Natural killer cell treated with Interleukin-12 subunit alpha and Interleukin-12 subunit beta and Interleukin-15 and Interleukin-18, amount 100 ng/mL, for 72 hours (primary cell): ENCODE measurements at regions not wholly inside any gene's neighbourhood (a gene's known extent, or its start where the extent isn't known, plus 50 kb on each side); places are given as distances from the start of the nearest gene placed in this dataset.

Experiments used
- ATAC-seq, 2 donors: fragments of 150-1000 bp; cut with Tn5 transposase in 1 of 2; sonication (Bioruptor Pico), chemical (Tn5 transposase) in 1 of 2; 2 replicates each; pipeline ENCODE4 v1.10.0; 2021
- DNase-seq: peaks from one replicate; pipeline ENCODE4 v3.0.0; 2022; ENCODE audit warnings: low spot score
- H3K27ac Mint-ChIP-seq, 2 donors: 1 replicate in 1 of 2; 2 replicates in 1 of 2; pipeline ENCODE4 v1.8.0; 2022; ENCODE audit warnings: mixed read lengths in 2 of 2, mild to moderate bottlenecking in 1 of 2, moderate library complexity in 1 of 2
- H3K27me3 Mint-ChIP-seq, 2 donors: 1 replicate in 1 of 2; 2 replicates in 1 of 2; pipeline ENCODE4 v1.8.0; 2022; ENCODE audit warnings: mixed read lengths in 2 of 2
- H3K36me3 Mint-ChIP-seq: one replicate; pipeline ENCODE4 v1.8.0; 2022; ENCODE audit warnings: mixed read lengths
- H3K4me1 Mint-ChIP-seq, 2 donors: 1 replicate in 1 of 2; 2 replicates in 1 of 2; pipeline ENCODE4 v1.8.0; 2022; ENCODE audit warnings: low read depth in 2 of 2, mixed read lengths in 2 of 2, mild to moderate bottlenecking in 1 of 2
- H3K4me3 Mint-ChIP-seq: one replicate; pipeline ENCODE4 v1.8.0; 2022; ENCODE audit warnings: mixed read lengths
- H3K9me3 Mint-ChIP-seq: 2 replicates; pipeline ENCODE4 v1.8.0; 2022; ENCODE audit warnings: mixed read lengths

DNA sequence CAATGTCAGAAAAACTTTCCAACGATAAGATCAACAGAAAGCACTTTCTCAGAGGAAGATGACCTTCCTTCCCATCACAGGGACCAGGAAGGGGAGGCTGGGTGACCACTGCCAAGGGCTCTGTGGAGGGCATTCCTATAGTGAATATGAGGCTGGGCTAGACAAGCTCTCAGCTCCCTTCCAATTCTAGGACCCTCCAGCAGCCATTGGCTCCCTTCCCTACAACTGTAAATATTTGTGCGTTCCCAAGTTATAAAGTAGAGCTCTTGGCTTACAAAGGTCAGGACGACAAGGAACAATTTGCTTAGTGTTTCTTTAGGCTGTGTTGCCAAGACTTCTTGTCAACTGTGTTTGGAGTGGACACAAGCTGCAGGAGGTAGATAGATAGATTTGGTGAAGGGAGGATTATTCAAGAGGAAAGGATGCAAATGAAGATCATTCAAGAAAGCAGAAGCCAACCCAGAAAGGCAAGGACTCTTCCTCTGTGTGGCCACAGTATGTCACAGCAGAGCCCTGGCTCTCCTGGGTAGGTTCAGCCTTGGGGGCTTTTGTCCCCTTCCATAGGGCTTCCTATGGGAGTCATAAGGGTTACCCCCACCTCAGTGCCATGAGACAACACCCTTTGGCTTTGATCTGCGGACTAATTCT, 223.6 kb upstream of the TLE3 start:
- peaks cover 51 to 57% of the 10 kb centered on the region in 2 donors for H3K27me3 Mint-ChIP-seq

DNA sequence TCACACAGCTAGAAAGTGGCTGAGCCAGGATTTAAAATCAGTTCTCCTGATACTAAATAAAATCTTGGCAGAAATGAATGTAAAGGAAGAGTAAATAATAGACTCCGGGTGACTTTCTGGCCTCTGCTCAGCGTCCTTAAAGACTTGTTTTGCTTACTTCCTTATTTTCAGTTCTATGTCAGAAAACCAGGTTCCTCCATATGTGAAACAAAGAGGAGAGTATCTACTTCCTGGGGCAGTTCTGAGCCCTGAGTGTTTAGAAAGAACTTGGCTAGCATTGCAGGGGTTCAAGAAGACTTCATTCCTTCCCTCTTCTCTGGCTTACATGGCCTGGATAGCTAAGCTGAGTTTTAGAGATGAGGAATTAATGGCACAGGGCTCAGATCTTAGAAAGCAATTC, 222.8 kb upstream of the TLE3 start:
- Mint-ChIP-seq H3K9me3 (no peaks in the 10 kb centered on the region), H3K27me3 (peaks cover 48 to 59% of the 10 kb centered on the region in 2 donors), H3K36me3 (no peaks in the 10 kb centered on the region), H3K27ac (no peak overlapping the region), H3K4me3 (no peak overlapping the region), H3K4me1 (no peaks in the 10 kb centered on the region)
- DNase-seq (no peak), ATAC-seq (no peak)

More for the DNA sequence above, 223.6 kb upstream of the TLE3 start:
- Mint-ChIP-seq H3K4me1 (no peaks in the 10 kb centered on the region), H3K4me3 (no peak overlapping the region), H3K9me3 (no peaks in the 10 kb centered on the region), H3K27ac (no peak overlapping the region), H3K36me3 (no peaks in the 10 kb centered on the region)
- ATAC-seq (peak in 1 of 2 donors; percentile 34), DNase-seq (no peak)

DNA sequence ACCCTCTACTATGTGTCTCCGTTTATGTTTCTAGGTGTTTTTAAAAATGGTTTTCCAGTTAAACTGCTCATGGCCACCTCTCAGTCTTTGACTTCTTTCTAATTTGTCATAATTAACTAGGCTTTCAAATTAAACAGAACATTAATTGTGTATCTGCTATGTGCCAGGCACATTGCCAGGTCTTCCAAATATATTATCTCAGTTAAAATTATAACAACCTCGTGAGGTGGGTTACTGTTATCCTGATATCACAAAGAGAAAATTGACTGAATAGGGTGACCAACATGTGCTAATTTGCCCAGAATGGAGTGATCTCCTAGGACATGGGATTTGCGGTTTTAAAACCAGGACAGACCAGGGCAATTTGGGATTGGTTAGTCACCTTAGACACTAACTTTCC, 222.4 kb upstream of the TLE3 start:
- H3K4me3 Mint-ChIP-seq, result no peak overlapping the region
- no peaks in the 10 kb centered on the region for H3K4me1 Mint-ChIP-seq
- H3K27me3 Mint-ChIP-seq, result peaks cover 44 to 59% of the 10 kb centered on the region in 2 donors
- no peak overlapping the region for H3K27ac Mint-ChIP-seq
- no peaks in the 10 kb centered on the region for H3K9me3 Mint-ChIP-seq
- H3K36me3 Mint-ChIP-seq, result no peaks in the 10 kb centered on the region
- ATAC-seq (no peak), DNase-seq (no peak)

DNA sequence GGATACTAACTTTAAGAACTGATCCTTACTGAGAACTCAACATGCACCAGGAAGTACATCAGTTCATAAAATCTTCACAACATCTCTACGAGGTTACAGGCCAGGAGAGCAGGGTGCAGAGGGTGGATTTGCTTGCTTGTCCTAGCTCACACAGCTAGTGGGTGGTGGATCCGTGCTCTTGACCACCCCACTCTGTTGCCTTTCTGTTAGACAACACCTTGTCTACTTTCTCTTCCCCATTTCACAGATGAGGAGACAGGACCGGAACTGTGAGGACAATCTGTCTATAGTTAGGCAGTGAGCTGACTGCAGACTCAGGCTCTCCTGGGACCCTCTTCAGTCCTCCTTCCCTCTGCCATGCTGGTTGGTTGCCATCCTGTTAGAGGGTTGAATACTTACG, 221.7 kb upstream of the TLE3 start:
- ATAC-seq (no peak), DNase-seq (no peak)
- H3K36me3 Mint-ChIP-seq, result no peaks in the 10 kb centered on the region
- no peaks in the 10 kb centered on the region for H3K4me1 Mint-ChIP-seq
- H3K9me3 Mint-ChIP-seq, result no peaks in the 10 kb centered on the region
- no peak overlapping the region for H3K4me3 Mint-ChIP-seq
- H3K27me3 Mint-ChIP-seq, result peaks cover 43 to 59% of the 10 kb centered on the region in 2 donors
- H3K27ac Mint-ChIP-seq, result no peak overlapping the region

DNA sequence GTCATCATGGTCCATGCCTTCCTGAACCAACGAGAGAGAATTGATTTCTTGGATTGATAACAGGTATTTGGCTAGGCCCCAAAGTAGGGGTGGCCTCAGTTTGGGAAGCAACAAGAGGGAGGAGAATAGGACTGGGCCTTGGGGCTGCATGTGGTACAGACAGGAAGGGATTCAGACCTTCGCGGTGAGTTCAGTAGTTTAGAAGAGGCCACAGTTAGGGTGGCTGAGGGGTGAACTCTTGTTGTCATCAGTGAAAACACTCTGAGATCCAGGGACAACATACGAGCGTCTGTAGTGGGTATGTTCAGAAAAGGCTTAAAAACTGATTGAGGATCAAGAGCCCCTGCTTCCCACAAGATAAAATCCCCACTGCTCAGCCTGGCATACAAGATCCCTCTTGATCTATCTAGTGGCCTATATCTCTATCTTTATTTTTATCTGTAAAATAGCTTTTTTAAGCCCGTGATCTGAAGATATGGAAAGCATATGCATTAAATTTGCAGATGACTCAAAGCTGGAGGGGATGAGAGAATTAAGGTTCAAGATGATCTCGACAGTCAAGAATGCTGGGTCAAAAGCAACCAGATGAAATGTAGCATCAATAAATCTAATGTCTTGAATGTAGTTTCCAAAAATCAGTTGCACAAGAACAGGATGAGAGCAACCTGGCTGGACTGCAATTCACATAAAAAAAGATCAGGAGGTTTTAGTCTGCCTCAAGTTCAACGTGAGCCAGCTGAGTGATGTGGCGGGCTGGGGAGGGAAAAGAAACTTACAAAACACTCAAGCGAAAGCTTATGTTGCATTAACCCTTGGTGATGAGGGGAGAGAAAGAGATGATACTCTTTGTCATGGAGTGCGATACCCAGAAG, 221.1 kb upstream of the TLE3 start:
- H3K27me3 Mint-ChIP-seq, result peaks cover 43 to 59% of the 10 kb centered on the region in 2 donors
- H3K4me3 Mint-ChIP-seq, result no peak overlapping the region
- no peaks in the 10 kb centered on the region for H3K4me1 Mint-ChIP-seq
- ATAC-seq, result no peak
- no peak for DNase-seq
- no peak overlapping the region for H3K27ac Mint-ChIP-seq
- no peaks in the 10 kb centered on the region for H3K9me3 Mint-ChIP-seq
- no peaks in the 10 kb centered on the region for H3K36me3 Mint-ChIP-seq

DNA sequence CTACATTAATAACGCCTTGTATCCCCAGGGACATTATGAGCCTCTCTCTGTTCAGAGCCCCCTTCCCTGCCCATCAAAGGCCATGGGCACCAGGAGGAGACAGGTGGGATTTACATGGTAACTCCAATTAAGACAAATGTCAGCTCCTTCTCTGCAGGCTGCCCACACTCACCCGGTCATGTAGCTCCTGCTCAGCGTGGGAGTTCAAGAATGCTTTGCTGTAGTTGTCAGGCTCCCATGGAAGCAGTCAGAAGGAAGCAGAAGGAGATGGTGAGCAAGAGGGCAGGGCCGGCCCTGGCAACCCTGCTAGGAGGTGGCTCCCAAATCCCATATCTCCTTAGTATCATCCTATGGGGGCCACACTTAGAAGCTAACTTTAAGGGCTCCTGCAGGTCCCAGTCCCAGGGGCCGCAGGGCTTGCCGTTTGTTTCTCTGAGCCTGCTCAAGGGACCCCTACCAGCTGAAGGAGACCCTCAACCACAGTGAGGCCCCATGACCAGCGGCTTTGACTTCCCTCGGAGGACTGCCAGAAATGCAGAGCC, 218.4 kb upstream of the TLE3 start:
- Mint-ChIP-seq H3K27ac (peak overlapping the region in 1 of 2 donors; percentile 8), H3K9me3 (no peaks in the 10 kb centered on the region), H3K4me3 (no peak overlapping the region), H3K27me3 (peaks cover 40 to 48% of the 10 kb centered on the region in 2 donors), H3K4me1 (no peaks in the 10 kb centered on the region), H3K36me3 (no peaks in the 10 kb centered on the region)
- DNase-seq (no peak), ATAC-seq (no peak)

DNA sequence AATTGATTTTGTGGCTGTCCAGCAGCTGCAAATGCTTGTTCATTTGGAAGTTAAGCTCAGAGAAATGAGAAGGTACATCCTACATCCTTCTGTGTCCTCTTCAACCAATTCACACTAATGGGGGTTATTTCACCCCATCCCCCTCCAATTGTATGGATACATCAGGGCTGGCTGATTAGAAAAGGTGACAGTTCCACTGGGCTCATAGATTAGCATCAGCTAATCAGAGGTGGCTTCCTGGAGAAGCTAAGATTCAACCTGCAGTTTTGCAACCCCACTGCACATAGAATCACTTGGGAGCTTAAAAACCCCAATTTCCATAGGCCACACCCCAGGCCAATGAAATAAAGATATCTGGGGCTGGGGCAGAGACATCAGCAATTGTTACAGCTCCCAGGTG, 217.7 kb upstream of the TLE3 start:
- DNase-seq (no peak), ATAC-seq (no peak)
- no peak overlapping the region for H3K27ac Mint-ChIP-seq
- H3K27me3 Mint-ChIP-seq, result peaks cover 41% of the 10 kb centered on the region in 2 donors
- H3K9me3 Mint-ChIP-seq, result no peaks in the 10 kb centered on the region
- no peak overlapping the region for H3K4me3 Mint-ChIP-seq
- no peaks in the 10 kb centered on the region for H3K4me1 Mint-ChIP-seq
- H3K36me3 Mint-ChIP-seq, result no peaks in the 10 kb centered on the region

DNA sequence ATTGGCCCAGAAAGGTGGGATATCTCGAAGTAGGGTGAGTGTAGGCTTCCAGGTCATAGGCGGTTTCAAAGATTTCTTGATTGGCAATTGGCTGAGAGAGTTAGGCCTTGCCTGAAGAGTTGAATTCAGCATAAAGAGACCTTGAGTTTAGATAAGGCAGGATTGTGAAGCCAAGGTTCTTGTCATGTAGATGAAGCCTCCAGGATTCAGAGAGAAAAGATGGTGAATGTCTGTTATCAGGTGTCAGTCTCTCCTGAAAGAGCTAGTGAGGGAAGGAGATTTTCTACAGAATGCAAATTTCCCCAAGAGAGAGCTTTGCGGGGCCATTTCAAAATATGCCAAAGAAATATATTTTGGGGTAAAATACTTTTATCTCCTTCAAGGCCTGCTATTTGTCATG, 217.0 kb upstream of the TLE3 start:
- Mint-ChIP-seq H3K27ac (no peak overlapping the region), H3K4me3 (no peak overlapping the region), H3K4me1 (no peaks in the 10 kb centered on the region), H3K27me3 (peaks cover 36 to 37% of the 10 kb centered on the region in 2 donors), H3K36me3 (no peaks in the 10 kb centered on the region), H3K9me3 (no peaks in the 10 kb centered on the region)
- DNase-seq (no peak), ATAC-seq (no peak)

DNA sequence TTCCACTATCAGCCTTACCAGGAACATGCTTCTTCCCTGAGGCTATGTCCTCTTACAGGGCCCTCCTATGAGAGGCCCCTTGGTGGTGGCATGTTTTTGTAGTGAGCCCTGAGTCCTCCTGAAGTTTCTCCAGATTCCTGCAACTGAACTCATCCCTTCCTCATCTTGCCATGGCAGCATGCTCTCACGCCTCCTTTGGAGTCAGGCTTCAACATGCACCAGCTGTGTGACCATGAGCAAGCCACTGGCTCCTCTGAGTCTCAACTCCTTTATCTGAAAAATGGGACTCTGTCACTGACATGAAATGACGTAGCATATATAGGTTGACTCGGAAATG, 216.3 kb upstream of the TLE3 start:
- Mint-ChIP-seq H3K4me3 (no peak overlapping the region), H3K4me1 (peaks cover 5 to 6% of the 10 kb centered on the region in 2 donors), H3K9me3 (no peaks in the 10 kb centered on the region), H3K27ac (no peak overlapping the region), H3K27me3 (peaks cover 35 to 36% of the 10 kb centered on the region in 2 donors), H3K36me3 (no peaks in the 10 kb centered on the region)
- no peak for ATAC-seq
- no peak for DNase-seq

DNA sequence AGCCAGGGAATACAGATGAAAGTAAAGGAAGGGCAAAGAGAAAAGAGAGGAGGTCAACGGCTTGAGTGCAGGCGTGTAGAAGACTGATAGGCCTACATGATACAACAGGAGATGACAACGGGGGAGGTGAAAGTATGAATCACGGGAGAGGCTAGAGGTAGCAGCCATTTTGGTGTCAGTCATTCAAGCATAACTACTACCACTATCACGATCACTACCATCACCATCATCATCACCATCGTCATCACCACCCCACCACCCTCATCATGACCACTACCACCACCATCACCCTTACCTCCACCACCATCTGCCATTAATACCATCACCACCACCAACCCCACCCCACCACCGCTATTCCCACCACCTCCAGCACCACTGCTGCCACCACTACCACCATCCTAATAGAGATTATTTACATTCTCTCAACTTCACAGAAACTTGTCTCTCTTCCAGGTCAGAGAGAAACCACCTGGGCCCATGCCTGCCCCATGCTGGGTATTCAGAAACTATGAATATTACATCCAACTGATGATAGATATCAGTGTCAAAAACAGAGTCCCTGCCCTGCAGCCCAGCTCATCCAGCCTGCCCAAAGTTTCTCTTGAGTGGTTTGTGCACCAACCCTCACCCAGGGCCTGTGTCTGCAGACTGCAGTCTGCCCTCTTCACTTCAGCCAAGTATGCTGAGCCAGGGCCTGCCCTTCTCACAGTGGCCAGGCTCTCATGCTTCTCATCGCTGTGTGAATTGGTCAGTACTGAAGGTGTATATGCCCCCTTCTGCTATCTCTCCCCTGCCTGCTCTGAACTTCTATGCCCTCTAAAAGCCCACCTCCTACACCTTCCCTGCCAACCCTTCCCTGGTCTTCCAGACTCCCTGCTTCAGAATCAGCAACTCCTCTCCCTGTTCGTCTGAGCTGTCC, 215.6 kb upstream of the TLE3 start:
- Mint-ChIP-seq H3K27me3 (peaks cover 36 to 37% of the 10 kb centered on the region in 2 donors), H3K4me1 (peaks cover 11 to 13% of the 10 kb centered on the region in 2 donors), H3K27ac (no peak overlapping the region), H3K9me3 (no peaks in the 10 kb centered on the region), H3K36me3 (no peaks in the 10 kb centered on the region), H3K4me3 (no peak overlapping the region)
- DNase-seq (no peak), ATAC-seq (no peak)

DNA sequence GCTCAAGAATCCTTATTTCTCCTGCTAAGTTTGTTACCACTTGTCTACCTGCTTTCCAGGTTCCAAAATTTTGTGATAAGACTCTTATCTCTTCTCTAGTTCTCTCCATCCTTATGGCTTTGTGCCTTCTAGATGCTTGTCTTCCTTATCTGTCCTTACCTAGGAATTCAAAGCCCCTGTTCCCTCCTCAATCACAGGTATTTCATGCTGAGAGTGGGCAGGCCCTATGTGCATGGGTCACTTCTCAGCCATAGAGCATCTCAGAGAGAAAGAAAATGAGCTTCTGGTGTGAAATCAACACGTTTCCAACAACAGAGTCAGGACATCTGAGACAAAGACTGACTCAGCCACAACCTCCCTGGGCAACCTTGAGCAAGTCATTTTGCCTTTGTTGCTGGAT, 214.1 kb upstream of the TLE3 start:
- ATAC-seq, result no peak
- no peaks in the 10 kb centered on the region for H3K9me3 Mint-ChIP-seq
- H3K4me3 Mint-ChIP-seq, result no peak overlapping the region
- DNase-seq, result no peak
- peaks cover 16 to 21% of the 10 kb centered on the region in 2 donors for H3K4me1 Mint-ChIP-seq
- H3K27me3 Mint-ChIP-seq, result peaks cover 33 to 36% of the 10 kb centered on the region in 2 donors
- no peak overlapping the region for H3K27ac Mint-ChIP-seq
- no peaks in the 10 kb centered on the region for H3K36me3 Mint-ChIP-seq

DNA sequence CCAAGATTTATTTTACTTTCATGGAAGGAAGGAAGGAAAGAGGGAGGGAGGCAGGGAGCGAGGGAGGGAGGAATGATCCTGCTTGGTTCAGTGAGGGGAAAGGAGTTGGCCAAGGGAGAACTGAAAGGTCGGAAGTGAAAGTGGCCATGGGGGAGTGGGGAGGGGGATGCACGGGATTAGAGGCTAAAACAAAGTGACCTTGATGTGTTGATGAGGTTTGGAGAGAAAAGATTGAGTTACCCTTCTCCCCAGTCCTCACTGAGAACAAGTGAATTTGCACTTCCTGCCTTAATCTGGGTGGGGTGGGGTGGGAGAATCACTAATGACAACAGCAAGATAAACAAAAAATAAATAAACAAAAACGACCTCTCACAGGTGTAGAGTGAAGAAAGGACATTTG, 212.0 kb upstream of the TLE3 start:
- DNase-seq (no peak), ATAC-seq (no peak)
- H3K4me1 Mint-ChIP-seq, result peaks cover 16 to 23% of the 10 kb centered on the region in 2 donors
- H3K27me3 Mint-ChIP-seq, result peaks cover 27 to 34% of the 10 kb centered on the region in 2 donors
- H3K27ac Mint-ChIP-seq, result no peak overlapping the region
- H3K36me3 Mint-ChIP-seq, result no peaks in the 10 kb centered on the region
- no peaks in the 10 kb centered on the region for H3K9me3 Mint-ChIP-seq
- H3K4me3 Mint-ChIP-seq, result no peak overlapping the region

DNA sequence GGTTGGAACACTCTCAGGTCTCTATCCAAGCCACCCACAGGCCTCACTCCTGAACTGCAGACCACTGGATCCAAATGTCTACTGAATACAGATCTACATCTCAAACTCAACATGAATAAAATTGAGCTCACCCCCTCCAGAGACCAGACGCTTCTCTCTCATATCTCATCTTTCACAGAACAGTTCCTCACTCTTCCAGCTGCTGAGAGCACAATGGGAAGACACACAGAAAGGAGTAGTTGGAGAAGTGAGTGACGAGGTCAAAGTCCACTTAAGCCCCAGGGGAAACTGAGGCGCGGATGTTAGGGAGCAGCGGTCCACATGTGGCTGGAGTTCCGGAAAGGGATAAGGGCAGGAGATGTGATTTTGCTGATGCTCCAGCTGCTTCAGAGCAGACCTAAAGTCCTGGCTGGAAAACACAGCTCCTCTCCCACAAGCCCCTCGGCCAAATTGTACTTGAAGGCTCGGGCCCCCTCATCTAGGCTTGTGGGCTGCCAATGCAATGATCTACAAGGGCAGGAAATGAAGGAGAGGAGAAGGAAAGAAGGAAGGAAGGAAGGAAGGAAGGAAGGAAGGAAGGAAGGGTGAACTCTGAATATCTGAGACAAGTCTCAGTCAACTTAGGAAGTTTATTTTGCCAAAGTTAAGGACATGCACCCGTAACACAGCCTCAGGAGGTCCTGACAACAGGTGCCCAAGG, 211.2 kb upstream of the TLE3 start:
- H3K9me3 Mint-ChIP-seq, result no peaks in the 10 kb centered on the region
- no peak for ATAC-seq
- H3K27ac Mint-ChIP-seq, result peak overlapping the region; percentile 11 to 48
- H3K4me3 Mint-ChIP-seq, result peak overlapping the region; percentile 51
- H3K27me3 Mint-ChIP-seq, result peaks cover 27 to 34% of the 10 kb centered on the region in 2 donors
- peaks cover 16 to 23% of the 10 kb centered on the region in 2 donors for H3K4me1 Mint-ChIP-seq
- no peak for DNase-seq
- no peaks in the 10 kb centered on the region for H3K36me3 Mint-ChIP-seq
